GM12878 (cell line): ENCODE measurements at regions not wholly inside any gene's neighbourhood (a gene's known extent, or its start where the extent isn't known, plus 50 kb on each side); places are given as distances from the start of the nearest gene placed in this dataset.
A peak's percentile ranks its signal among the peaks of the same experiment; 100 is the strongest.

ENCODE experiments used
- BCLAF1 ChIP-seq: fragments of 450-650 bp; IDR thresholded peaks from 2 replicates; pipeline ENCODE4 v1.6.1; 2017; ENCODE audit warnings: antibody characterized with exemption, mild to moderate bottlenecking, moderate library complexity
- CBFB ChIP-seq: IDR thresholded peaks from 2 replicates; pipeline ENCODE4 v1.6.1; 2016; ENCODE audit warnings: antibody characterized with exemption, low read depth
- CREB1 ChIP-seq: IDR thresholded peaks from 2 replicates; pipeline ENCODE4 v1.6.1; 2012; ENCODE audit warnings: low read depth, mild to moderate bottlenecking, inconsistent platforms
- CUX1 ChIP-seq: IDR thresholded peaks from 2 replicates; pipeline ENCODE4 v1.6.1; 2012; ENCODE audit warnings: improper control_type of control experiment, low read depth, low read length; ENCODE audit not compliant: insufficient replicate concordance
- E4F1 ChIP-seq: fragments of 450-650 bp; IDR thresholded peaks from 2 replicates; pipeline ENCODE4 v1.6.1; 2018; ENCODE audit warnings: borderline replicate concordance, mild to moderate bottlenecking; ENCODE audit not compliant: partially characterized antibody
- FOXM1 ChIP-seq: IDR thresholded peaks from 2 replicates; pipeline ENCODE4 v1.6.1; 2012; ENCODE audit warnings: low read depth, mild to moderate bottlenecking, inconsistent platforms, low read length, moderate library complexity
- IKZF2 ChIP-seq, 2 experiments: fragments of 450-650 bp; IDR thresholded peaks; 2 replicates each; pipeline ENCODE4 v1.6.1; 2017; ENCODE audit warnings: mild to moderate bottlenecking in 2 of 2, moderate library complexity in 2 of 2
- MEF2B ChIP-seq: fragments of 450-650 bp; IDR thresholded peaks from 2 replicates; pipeline ENCODE4 v1.6.1; 2018; ENCODE audit warnings: mild to moderate bottlenecking, moderate library complexity; ENCODE audit not compliant: partially characterized antibody, poor library complexity, severe bottlenecking
- NBN ChIP-seq: fragments of 450-650 bp; IDR thresholded peaks from 2 replicates; pipeline ENCODE4 v1.6.1; 2016
- NR2C1 ChIP-seq: fragments of 450-650 bp; IDR thresholded peaks from 2 replicates; pipeline ENCODE4 v1.6.1; 2017; ENCODE audit warnings: antibody characterized with exemption, mild to moderate bottlenecking, moderate library complexity
- POU2F2 ChIP-seq: IDR thresholded peaks from 3 replicates; pipeline ENCODE4 v1.6.1; 2011; ENCODE audit warnings: low read depth, mild to moderate bottlenecking, low read length, borderline replicate concordance
- RAD51 ChIP-seq: fragments of 450-650 bp; IDR thresholded peaks from 2 replicates; pipeline ENCODE4 v1.6.1; 2016; ENCODE audit warnings: moderate library complexity, mild to moderate bottlenecking, inconsistent platforms
- RBBP5 ChIP-seq: fragments of 200-600 bp; sonication (generic); conservative IDR thresholded peaks from 2 replicates; pipeline ENCODE4 v1.6.1; 2016
- RELA ChIP-seq: fragments of 450-650 bp; IDR thresholded peaks from 2 replicates; pipeline ENCODE4 v1.8.0; 2014; ENCODE audit warnings: borderline replicate concordance; ENCODE audit not compliant: partially characterized antibody
- RFX5 ChIP-seq: IDR thresholded peaks from 2 replicates; pipeline ENCODE4 v1.6.1; 2011; ENCODE audit warnings: low read depth, low read length, improper control_type of control experiment
- SMARCA5 ChIP-seq: fragments of 450-650 bp; IDR thresholded peaks from 2 replicates; pipeline ENCODE4 v1.6.1; 2017; ENCODE audit warnings: mild to moderate bottlenecking
- TAF1 ChIP-seq: IDR thresholded peaks from 2 replicates; pipeline ENCODE4 v1.6.1; 2011; ENCODE audit warnings: mild to moderate bottlenecking, low read depth, low read length, borderline replicate concordance
- TARDBP ChIP-seq: IDR thresholded peaks from 2 replicates; pipeline ENCODE4 v1.6.1; 2016; ENCODE audit warnings: borderline replicate concordance
- TCF12 ChIP-seq: IDR thresholded peaks from 2 replicates; pipeline ENCODE4 v1.6.1; 2011; ENCODE audit warnings: low read depth, mild to moderate bottlenecking, low read length
- USF2 ChIP-seq: IDR thresholded peaks from 2 replicates; pipeline ENCODE4 v1.6.1; 2011; ENCODE audit warnings: low read depth, low read length, improper control_type of control experiment, borderline replicate concordance

- TF ChIP-seq BCLAF1 (no peak), E4F1 (no peak), MEF2B (peak; percentile 98), TCF12 (peak; percentile 85), POU2F2 (peak; percentile 91; the same call in 1 of the 3 replicates), USF2 (no peak; the same call in 1 of the 2 replicates), RELA (peak; percentile 31), RFX5 (no peak), NR2C1 (no peak), CUX1 (peak; percentile 45), CREB1 (no peak), NBN (peak; percentile 18), RBBP5 (0 out of 2 replicates have a peak, but pooled peaks have one; percentile 52), CBFB (peak; percentile 50; the same call in 1 of the 2 replicates), TAF1 (peak; percentile 36; the same call in 1 of the 2 replicates), TARDBP (0 out of 2 replicates have a peak, but pooled peaks have one; percentile 44), SMARCA5 (peak; percentile 40), RAD51 (peak; percentile 85), FOXM1 (no peak), IKZF2 (IDR thresholded peaks at IDR 0.05) (peak; percentile 90 to 91)
Measured at GRCh38 chr1:25031966-25032667, 102.0 kb upstream of the RUNX3 start (continued).
